ENCODE measurements at regions not wholly inside any gene's neighbourhood (a gene's known extent, or its start where the extent isn't known, plus 50 kb on each side); places are given as distances from the start of the nearest gene placed in this dataset.

- no peak overlapping the region for H3K4me2 ChIP-seq (ENCODE audit: insufficient read depth in 1 of 2, low read depth in 2 of 2, low read length in 2 of 2)
- no peak overlapping the region for H2BK20ac ChIP-seq (ENCODE audit: low read length)
- H3K14ac ChIP-seq (ENCODE audit: insufficient read length): no peak overlapping the region
- no peak overlapping the region for H3K4me3 ChIP-seq (ENCODE audit: extremely low read depth in 1 of 4, insufficient read depth in 2 of 4, low read depth in 3 of 4, low read length in 4 of 4)
- H2BK5ac ChIP-seq (ENCODE audit: low read depth, low read length): no peak overlapping the region
- no peaks in the 10 kb centered on the region for H3K36me3 ChIP-seq (ENCODE audit: control insufficient read depth in 2 of 4, insufficient read depth in 4 of 4, low read length in 3 of 4)
- no peaks in the 10 kb centered on the region for H3K27me3 ChIP-seq (replicated peaks in 1 of 4; ENCODE audit: control insufficient read depth in 3 of 4, extremely low read depth in 1 of 4, insufficient read depth in 3 of 4, low read length in 3 of 4)
- CTCF ChIA-PET (ENCODE audit: partially characterized antibody): no interaction called here
- H3K18ac ChIP-seq (ENCODE audit: extremely low read depth, low read length): no peak overlapping the region
- H3K4me1 ChIP-seq (replicated peaks in 1 of 4; ENCODE audit: control insufficient read depth in 3 of 4, insufficient read depth in 4 of 4, low read length in 3 of 4): no peaks in the 10 kb centered on the region
- no peak overlapping the region for H3K23ac ChIP-seq (ENCODE audit: insufficient read length)
- H2BK120ac ChIP-seq (replicated peaks; ENCODE audit: low read depth, low read length): no peak overlapping the region
- no peak overlapping the region; the same call in 1 of the 2 replicates for H4K8ac ChIP-seq (ENCODE audit: extremely low read depth, insufficient read depth, low read length)
- no peaks in the 10 kb centered on the region for H3K23me2 ChIP-seq (ENCODE audit: low read depth, low read length)
- H3K56ac ChIP-seq (replicated peaks; ENCODE audit: insufficient read length, low read depth, low read length): no peak overlapping the region
- FAIRE-seq (no peak), DNase-seq (ENCODE audit: low read depth in 1 of 2, low spot score in 2 of 2) (no peak)
- H4K91ac ChIP-seq (replicated peaks; ENCODE audit: insufficient read length, low read length): no peak overlapping the region
- no peak for TF ChIP-seq MAFK (IDR thresholded peaks at IDR 0.05; ENCODE audit: low read depth, low read length)
- no peak overlapping the region for H4K5ac ChIP-seq (ENCODE audit: insufficient read length, low read depth, low read length)
- no peak overlapping the region for H2AFZ ChIP-seq (ENCODE audit: low read length)
- H4K20me1 ChIP-seq (replicated peaks in 1 of 2; ENCODE audit: control insufficient read depth in 1 of 2, insufficient read depth in 2 of 2, low read length in 2 of 2): no peaks in the 10 kb centered on the region
- H3K79me1 ChIP-seq (ENCODE audit: low read depth, low read length): no peaks in the 10 kb centered on the region
- no peak overlapping the region for H3K9ac ChIP-seq (replicated peaks in 1 of 4; ENCODE audit: extremely low read depth in 1 of 4, low read depth in 3 of 4, low read length in 3 of 4)
- H2AK5ac ChIP-seq (ENCODE audit: low read depth, low read length): no peak overlapping the region
- no peak overlapping the region for H3K27ac ChIP-seq (ENCODE audit: low read depth, low read length)
- H2BK12ac ChIP-seq (ENCODE audit: low read depth, low read length): no peak overlapping the region
- H2BK15ac ChIP-seq (ENCODE audit: low read length): no peak overlapping the region
- POLR2A ChIA-PET (ENCODE audit: partially characterized antibody): no interaction called here
- no peaks in the 10 kb centered on the region for H3K79me2 ChIP-seq (ENCODE audit: control insufficient read depth in 1 of 2, insufficient read depth in 2 of 2, low read length in 2 of 2)
- 95% methylated on average over 10 of the region's 10 CpGs; no CpG with 5 or more reads in 1 of the 2 experiments for WGBS, 2 experiments (ENCODE audit: extremely low coverage in 1 of 2, insufficient coverage in 1 of 2, insufficient read length in 1 of 2, insufficient replicate concordance in 2 of 2, low coverage in 1 of 2, low lambda C conversion rate in 2 of 2, missing lambda C conversion rate in 1 of 2)
- H3K4ac ChIP-seq (replicated peaks; ENCODE audit: insufficient read length, low read depth, low read length): no peak overlapping the region
- no peaks in the 10 kb centered on the region for H3K9me3 ChIP-seq (ENCODE audit: insufficient read depth in 2 of 2, low read depth in 1 of 2, low read length in 1 of 2)
Observed at GRCh38 chr20:40896814-40897700, 131.6 kb upstream of the TOP1 start.
